Heart left ventricle (tissue), 13 donors: ENCODE measurements at regions not wholly inside any gene's neighbourhood (a gene's known extent, or its start where the extent isn't known, plus 50 kb on each side); places are given as distances from the start of the nearest gene placed in this dataset.

Experiments used
- POLR2A ChIP-seq, 2 donors: fragments of 450-650 bp; IDR thresholded peaks; one replicate each; pipeline ENCODE4 v1.6.1; 2017; ENCODE audit warnings: antibody characterized with exemption in 2 of 2, mild to moderate bottlenecking in 2 of 2, moderate library complexity in 2 of 2
- TF ChIP-seq, protein P1 (sequence below), 12 donors: fragments of 200-600 bp; sonication (generic) in 4 of 12; IDR thresholded peaks; one replicate each; pipeline versions ENCODE4 v1.5.0 to v1.8.0; 2018 to 2022; ENCODE audit warnings: antibody characterized with exemption in 12 of 12, mild to moderate bottlenecking in 5 of 12
- donor health status: ischemic (EF 13 %, LVEDD 7.1; RV severe dilation, severe dysfunction).
- donor health status: DM: no; HTN: yes; CAD: no.
- donor health status: DM: no; HTN: no; CAD: no.
- donor health status: ischemic (EF 25% LVEDD 6.9; RV normal size, moderate dysfunction).
- donor health status: ischemic (EF 25% LVEDD 5.7; RV mildly dilated, moderate dysfunction).
- donor health status: ischemic (EF 35%, LVEDD 5.7; RV mildly dilated, moderate dysfunction).
- donor health status: nonischemic (EF 11% LVEDD 7.7; RV severe dilation, severe dysfunction).
- donor health status: DM: yes; HTN: yes; CAD: no.
- donor health status: PGD.
- donor health status: ischemic (EF 29% LVEDD 5.4; RV normal size, mild dysfunction).
- donor health status: nonischemic (EF 23%, LVEDD 6.1; RV moderate dilation, normal function).

DNA sequence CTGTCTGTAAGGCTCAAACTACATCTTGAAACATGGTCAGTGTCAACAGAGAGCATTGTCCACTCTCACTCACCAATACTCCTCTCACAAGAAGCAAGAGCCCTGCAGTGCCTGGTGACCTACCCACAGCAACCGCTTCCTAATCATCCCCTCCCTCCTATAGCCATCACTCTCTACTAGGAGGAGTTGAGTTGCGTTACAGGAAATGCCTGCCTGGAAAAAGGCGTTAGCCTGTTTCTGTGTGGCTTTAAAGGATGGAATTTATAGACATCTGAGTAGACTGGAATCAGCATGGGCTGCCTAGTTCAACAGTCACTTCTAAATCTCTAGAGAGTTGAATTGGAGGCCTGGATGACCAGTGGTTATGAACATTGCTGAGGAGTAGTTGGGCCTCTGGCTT, 108.3 kb upstream of the FER start:
- TF ChIP-seq, protein P1, sequence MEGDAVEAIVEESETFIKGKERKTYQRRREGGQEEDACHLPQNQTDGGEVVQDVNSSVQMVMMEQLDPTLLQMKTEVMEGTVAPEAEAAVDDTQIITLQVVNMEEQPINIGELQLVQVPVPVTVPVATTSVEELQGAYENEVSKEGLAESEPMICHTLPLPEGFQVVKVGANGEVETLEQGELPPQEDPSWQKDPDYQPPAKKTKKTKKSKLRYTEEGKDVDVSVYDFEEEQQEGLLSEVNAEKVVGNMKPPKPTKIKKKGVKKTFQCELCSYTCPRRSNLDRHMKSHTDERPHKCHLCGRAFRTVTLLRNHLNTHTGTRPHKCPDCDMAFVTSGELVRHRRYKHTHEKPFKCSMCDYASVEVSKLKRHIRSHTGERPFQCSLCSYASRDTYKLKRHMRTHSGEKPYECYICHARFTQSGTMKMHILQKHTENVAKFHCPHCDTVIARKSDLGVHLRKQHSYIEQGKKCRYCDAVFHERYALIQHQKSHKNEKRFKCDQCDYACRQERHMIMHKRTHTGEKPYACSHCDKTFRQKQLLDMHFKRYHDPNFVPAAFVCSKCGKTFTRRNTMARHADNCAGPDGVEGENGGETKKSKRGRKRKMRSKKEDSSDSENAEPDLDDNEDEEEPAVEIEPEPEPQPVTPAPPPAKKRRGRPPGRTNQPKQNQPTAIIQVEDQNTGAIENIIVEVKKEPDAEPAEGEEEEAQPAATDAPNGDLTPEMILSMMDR (IDR thresholded peaks at IDR 0.05) = no peak
- no peak for TF ChIP-seq POLR2A (IDR thresholded peaks at IDR 0.05)
